ENCODE measurements at regions not wholly inside any gene's neighbourhood (a gene's known extent, or its start where the extent isn't known, plus 50 kb on each side); places are given as distances from the start of the nearest gene placed in this dataset.

DNA sequence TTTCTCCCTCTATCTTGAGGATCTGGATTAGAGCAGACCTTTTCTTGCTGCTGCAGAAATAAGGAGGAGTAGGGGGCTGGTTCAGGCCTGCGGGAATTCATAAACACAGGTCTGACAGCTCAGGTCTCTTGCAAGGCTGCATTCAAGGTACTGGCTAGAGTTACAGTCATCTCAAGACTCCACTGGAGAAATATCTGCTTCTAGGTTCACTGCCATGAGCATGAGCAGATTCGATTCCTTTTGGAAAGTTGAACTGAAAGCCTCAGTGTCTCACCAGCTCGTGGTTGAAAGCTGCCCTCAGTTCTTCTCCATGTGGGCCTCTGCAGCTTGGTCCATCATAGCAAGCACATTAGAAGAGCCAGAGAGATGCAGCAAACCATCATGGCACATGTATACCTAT lies 124.4 kb upstream of the SETBP1 start:
- Histone ChIP-seq H3K9me3 (ENCODE audit: control insufficient read depth, insufficient read depth, low read depth, low read length) (no peaks in the 10 kb centered on the region), H3K27ac (ENCODE audit: extremely low read depth, low read depth, low read length) (no peak overlapping the region), H3K4me1 (ENCODE audit: control insufficient read depth, insufficient read depth, low read length) (no peaks in the 10 kb centered on the region), H3K4me3 (ENCODE audit: low read depth, low read length) (no peak overlapping the region), H3K36me3 (ENCODE audit: control insufficient read depth in 2 of 2, insufficient read depth in 1 of 2, low read length in 2 of 2) (no peaks in the 10 kb centered on the region)
- TF ChIP-seq KLF9 (tag by site-specific recombination; IDR thresholded peaks at IDR 0.05; ENCODE audit: low read depth) (no peak), ZNF654 (tag by site-specific recombination; IDR thresholded peaks at IDR 0.05; ENCODE audit: low read depth) (no peak), ZNF768 (tag by site-specific recombination; IDR thresholded peaks at IDR 0.05) (no peak)
- ChIA-PET POLR2A (no interaction called here), CTCF (interaction anchor here (0.6 kb wide), 1 partner anchor 599 kb away, joined by 3 read pairs; no protein-coding TSS in a partner anchor)

DNA sequence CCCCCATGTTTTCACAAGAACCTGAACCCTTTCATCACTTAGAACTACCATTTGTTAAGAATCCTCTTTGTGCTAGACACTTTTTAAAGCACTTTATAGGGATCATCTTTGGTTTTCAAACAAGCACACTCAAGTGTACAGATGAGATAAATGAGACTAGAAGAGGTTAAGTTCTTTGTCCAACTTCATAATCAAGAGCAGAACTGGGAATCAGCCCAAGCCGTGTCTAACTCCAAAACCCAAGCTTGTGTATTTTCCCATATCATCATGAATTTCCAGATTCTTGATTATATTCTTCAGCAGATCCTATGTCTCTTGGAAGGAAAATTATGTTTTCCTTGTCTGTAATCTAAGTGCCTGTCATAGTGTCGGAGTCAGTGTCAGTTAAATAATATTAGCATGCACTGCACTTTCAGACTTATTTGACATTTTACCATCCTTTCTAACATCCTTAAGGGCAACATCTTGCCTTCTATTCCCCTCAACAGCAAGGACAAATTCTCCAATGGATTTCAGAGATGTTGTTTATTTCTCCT lies 123.0 kb upstream of the SETBP1 start:
- Histone ChIP-seq H3K4me3 (ENCODE audit: low read depth, low read length) (no peak overlapping the region), H3K9me3 (ENCODE audit: control insufficient read depth, insufficient read depth, low read depth, low read length) (no peaks in the 10 kb centered on the region), H3K4me1 (ENCODE audit: control insufficient read depth, insufficient read depth, low read length) (no peaks in the 10 kb centered on the region), H3K36me3 (ENCODE audit: control insufficient read depth in 2 of 2, insufficient read depth in 1 of 2, low read length in 2 of 2) (no peaks in the 10 kb centered on the region), H3K27ac (ENCODE audit: extremely low read depth, low read depth, low read length) (no peak overlapping the region)
- ChIA-PET POLR2A (no interaction called here), CTCF (interaction anchor here (0.5 kb wide), 1 partner anchor 98 kb away, joined by 4 read pairs; no protein-coding TSS in a partner anchor)
- TF ChIP-seq ZNF138 (tag by site-specific recombination; IDR thresholded peaks at IDR 0.05; ENCODE audit: borderline replicate concordance) = no peak
- TF ChIP-seq ZSCAN16 (tag by site-specific recombination; IDR thresholded peaks at IDR 0.05) = no peak
- TF ChIP-seq HOXD13 (CRISPR knock-in tag; IDR thresholded peaks at IDR 0.05; ENCODE audit: borderline replicate concordance) = no peak
- TF ChIP-seq SP3 (tag by site-specific recombination; IDR thresholded peaks at IDR 0.05) = no peak
- TF ChIP-seq BCL6B (tag by site-specific recombination; IDR thresholded peaks at IDR 0.05) = no peak

- ChIA-PET CTCF (no interaction called here), POLR2A (no interaction called here)
- no peak overlapping the region for H3K4me3 ChIP-seq (ENCODE audit: low read depth, low read length)
- no peaks in the 10 kb centered on the region for H3K36me3 ChIP-seq (ENCODE audit: control insufficient read depth in 2 of 2, insufficient read depth in 1 of 2, low read length in 2 of 2)
- no peaks in the 10 kb centered on the region for H3K4me1 ChIP-seq (ENCODE audit: control insufficient read depth, insufficient read depth, low read length)
- TF ChIP-seq, protein P1, sequence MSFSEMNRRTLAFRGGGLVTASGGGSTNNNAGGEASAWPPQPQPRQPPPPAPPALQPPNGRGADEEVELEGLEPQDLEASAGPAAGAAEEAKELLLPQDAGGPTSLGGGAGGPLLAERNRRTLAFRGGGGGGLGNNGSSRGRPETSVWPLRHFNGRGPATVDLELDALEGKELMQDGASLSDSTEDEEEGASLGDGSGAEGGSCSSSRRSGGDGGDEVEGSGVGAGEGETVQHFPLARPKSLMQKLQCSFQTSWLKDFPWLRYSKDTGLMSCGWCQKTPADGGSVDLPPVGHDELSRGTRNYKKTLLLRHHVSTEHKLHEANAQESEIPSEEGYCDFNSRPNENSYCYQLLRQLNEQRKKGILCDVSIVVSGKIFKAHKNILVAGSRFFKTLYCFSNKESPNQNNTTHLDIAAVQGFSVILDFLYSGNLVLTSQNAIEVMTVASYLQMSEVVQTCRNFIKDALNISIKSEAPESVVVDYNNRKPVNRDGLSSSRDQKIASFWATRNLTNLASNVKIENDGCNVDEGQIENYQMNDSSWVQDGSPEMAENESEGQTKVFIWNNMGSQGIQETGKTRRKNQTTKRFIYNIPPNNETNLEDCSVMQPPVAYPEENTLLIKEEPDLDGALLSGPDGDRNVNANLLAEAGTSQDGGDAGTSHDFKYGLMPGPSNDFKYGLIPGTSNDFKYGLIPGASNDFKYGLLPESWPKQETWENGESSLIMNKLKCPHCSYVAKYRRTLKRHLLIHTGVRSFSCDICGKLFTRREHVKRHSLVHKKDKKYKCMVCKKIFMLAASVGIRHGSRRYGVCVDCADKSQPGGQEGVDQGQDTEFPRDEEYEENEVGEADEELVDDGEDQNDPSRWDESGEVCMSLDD (tag by site-specific recombination; IDR thresholded peaks at IDR 0.05) = no peak
- TF ChIP-seq ZNF26 (tag by site-specific recombination; IDR thresholded peaks at IDR 0.05) = no peak
- no peak for TF ChIP-seq SP3 (tag by site-specific recombination; IDR thresholded peaks at IDR 0.05)
- no peak for TF ChIP-seq IKZF3 (tag by site-specific recombination; IDR thresholded peaks at IDR 0.05)
- TF ChIP-seq, protein P2, sequence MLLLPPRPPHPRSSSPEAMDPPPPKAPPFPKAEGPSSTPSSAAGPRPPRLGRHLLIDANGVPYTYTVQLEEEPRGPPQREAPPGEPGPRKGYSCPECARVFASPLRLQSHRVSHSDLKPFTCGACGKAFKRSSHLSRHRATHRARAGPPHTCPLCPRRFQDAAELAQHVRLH (tag by site-specific recombination; IDR thresholded peaks at IDR 0.05) = no peak
- no peak for TF ChIP-seq ZNF350 (tag by site-specific recombination; IDR thresholded peaks at IDR 0.05)
- TF ChIP-seq SP7 (tag by site-specific recombination; IDR thresholded peaks at IDR 0.05) = no peak
- no peak for TF ChIP-seq KLF8 (tag by site-specific recombination; IDR thresholded peaks at IDR 0.05)
- TF ChIP-seq ZNF138 (tag by site-specific recombination; IDR thresholded peaks at IDR 0.05; ENCODE audit: borderline replicate concordance) = no peak
- no peak for TF ChIP-seq ZFP37 (tag by site-specific recombination; IDR thresholded peaks at IDR 0.05)
- no peak for TF ChIP-seq KLF10 (tag by site-specific recombination; IDR thresholded peaks at IDR 0.05)
- TF ChIP-seq, protein P3, sequence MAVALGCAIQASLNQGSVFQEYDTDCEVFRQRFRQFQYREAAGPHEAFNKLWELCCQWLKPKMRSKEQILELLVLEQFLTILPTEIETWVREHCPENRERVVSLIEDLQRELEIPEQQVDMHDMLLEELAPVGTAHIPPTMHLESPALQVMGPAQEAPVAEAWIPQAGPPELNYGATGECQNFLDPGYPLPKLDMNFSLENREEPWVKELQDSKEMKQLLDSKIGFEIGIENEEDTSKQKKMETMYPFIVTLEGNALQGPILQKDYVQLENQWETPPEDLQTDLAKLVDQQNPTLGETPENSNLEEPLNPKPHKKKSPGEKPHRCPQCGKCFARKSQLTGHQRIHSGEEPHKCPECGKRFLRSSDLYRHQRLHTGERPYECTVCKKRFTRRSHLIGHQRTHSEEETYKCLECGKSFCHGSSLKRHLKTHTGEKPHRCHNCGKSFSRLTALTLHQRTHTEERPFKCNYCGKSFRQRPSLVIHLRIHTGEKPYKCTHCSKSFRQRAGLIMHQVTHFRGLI (tag by site-specific recombination; IDR thresholded peaks at IDR 0.05) = no peak
- no peak for TF ChIP-seq ZNF658 (tag by site-specific recombination; IDR thresholded peaks at IDR 0.05)
- H3K27ac ChIP-seq (ENCODE audit: extremely low read depth, low read depth, low read length) = no peak overlapping the region
- no peaks in the 10 kb centered on the region for H3K9me3 ChIP-seq (ENCODE audit: control insufficient read depth, insufficient read depth, low read depth, low read length)
Observed at GRCh38 chr18:44558767-44559166, 121.9 kb upstream of the SETBP1 start.

All from HEK293 (cell line).